Mesenchymal stem cell (in vitro differentiated cells and primary cell): ENCODE measurements at regions not wholly inside any gene's neighbourhood (a gene's known extent, or its start where the extent isn't known, plus 50 kb on each side); places are given as distances from the start of the nearest gene placed in this dataset.

Experiments
- DNase-seq: peaks from one replicate; pipeline ENCODE4 v3.0.0-alpha.2; 2013
- H2AFZ ChIP-seq: one replicate; pipeline ENCODE4 v1.6.1; 2013; ENCODE audit warnings: low read depth, mild to moderate bottlenecking, control low read depth, inconsistent platforms, low read length, moderate library complexity
- H2AK5ac ChIP-seq: 2 replicates; pipeline ENCODE4 v1.6.1; 2013; ENCODE audit warnings: low read length, moderate library complexity, mild to moderate bottlenecking, inconsistent platforms; ENCODE audit not compliant: severe bottlenecking
- H2BK120ac ChIP-seq: one replicate; pipeline ENCODE4 v1.6.1; 2013; ENCODE audit warnings: low read depth, mild to moderate bottlenecking, inconsistent platforms, low read length, moderate library complexity
- H2BK12ac ChIP-seq, 2 experiments: one replicate each; pipeline ENCODE4 v1.6.1; 2013; ENCODE audit warnings: inconsistent platforms in 2 of 2, low read length in 2 of 2, mild to moderate bottlenecking in 2 of 2, moderate library complexity in 2 of 2, control low read depth in 1 of 2
- H2BK15ac ChIP-seq: one replicate; pipeline ENCODE4 v1.6.1; 2013; ENCODE audit warnings: mild to moderate bottlenecking, low read depth, inconsistent platforms; ENCODE audit not compliant: poor library complexity, severe bottlenecking
- H2BK5ac ChIP-seq: 2 replicates; pipeline ENCODE4 v1.6.1; 2013; ENCODE audit warnings: low read depth, mild to moderate bottlenecking, low read length, control low read depth, inconsistent platforms; ENCODE audit not compliant: poor library complexity, severe bottlenecking
- H3K14ac ChIP-seq, 2 experiments: one replicate each; pipeline ENCODE4 v1.6.1; 2013; ENCODE audit warnings: inconsistent platforms in 2 of 2, low read length in 2 of 2, control low read depth in 1 of 2, mild to moderate bottlenecking in 1 of 2, moderate library complexity in 1 of 2
- H3K18ac ChIP-seq, 2 experiments: one replicate each; pipeline ENCODE4 v1.6.1; 2013; ENCODE audit warnings: inconsistent platforms in 2 of 2, low read length in 2 of 2, control low read depth in 1 of 2, low read depth in 1 of 2, mild to moderate bottlenecking in 1 of 2
- H3K23ac ChIP-seq, 2 experiments: one replicate each; pipeline ENCODE4 v1.6.1; 2013; ENCODE audit warnings: inconsistent platforms in 2 of 2, low read length in 2 of 2, mild to moderate bottlenecking in 2 of 2, moderate library complexity in 2 of 2, control low read depth in 1 of 2
- H3K27ac ChIP-seq: 2 replicates; pipeline ENCODE4 v1.5.1; 2013; ENCODE audit warnings: mild to moderate bottlenecking, moderate library complexity, low read length, control low read depth, inconsistent platforms; ENCODE audit not compliant: poor library complexity, severe bottlenecking
- H3K27me3 ChIP-seq, 2 experiments: 2 replicates each; pipeline versions ENCODE4 v1.6.1 to v1.7.0; 2013; ENCODE audit warnings: low read length in 2 of 2, mild to moderate bottlenecking in 2 of 2, moderate library complexity in 2 of 2, control low read depth in 1 of 2, inconsistent platforms in 1 of 2; ENCODE audit not compliant: control insufficient read depth in 1 of 2, insufficient read depth in 1 of 2
- H3K36me3 ChIP-seq, 2 experiments: 2 replicates each; pipeline versions ENCODE4 v1.6.1 to v1.7.0; 2013; ENCODE audit warnings: low read length in 2 of 2, control low read depth in 1 of 2, inconsistent platforms in 1 of 2, low read depth in 1 of 2, mild to moderate bottlenecking in 1 of 2; ENCODE audit not compliant: insufficient read depth in 2 of 2, control insufficient read depth in 1 of 2
- H3K4ac ChIP-seq, 2 experiments: one replicate each; pipeline ENCODE4 v1.6.1; 2013; ENCODE audit warnings: inconsistent platforms in 2 of 2, low read length in 2 of 2, mild to moderate bottlenecking in 2 of 2, moderate library complexity in 2 of 2, control low read depth in 1 of 2, low read depth in 1 of 2
- H3K4me1 ChIP-seq: 2 replicates; pipeline ENCODE4 v1.6.1; 2013; ENCODE audit warnings: low read depth, low read length, control low read depth; ENCODE audit not compliant: control insufficient read depth, insufficient read depth
- H3K4me2 ChIP-seq: 2 replicates; pipeline ENCODE4 v1.6.1; 2013; ENCODE audit warnings: low read length, mild to moderate bottlenecking, inconsistent platforms; ENCODE audit not compliant: poor library complexity, severe bottlenecking
- H3K4me3 ChIP-seq, 2 experiments: 2 replicates each; pipeline versions ENCODE4 v1.5.1 to v1.7.0; 2013; ENCODE audit warnings: low read length in 2 of 2, mild to moderate bottlenecking in 2 of 2, control low read depth in 1 of 2, low read depth in 1 of 2; ENCODE audit not compliant: insufficient read depth in 1 of 2
- H3K79me1 ChIP-seq: replicated peaks from 2 replicates; pipeline ENCODE4 v1.6.1; 2013; ENCODE audit warnings: mild to moderate bottlenecking, control low read depth, low read length, inconsistent platforms; ENCODE audit not compliant: poor library complexity, severe bottlenecking
- H3K9ac ChIP-seq: 2 replicates; pipeline ENCODE4 v1.7.0; 2013; ENCODE audit warnings: mild to moderate bottlenecking, low read length, moderate library complexity
- H3K9me3 ChIP-seq: 2 replicates; pipeline ENCODE4 v1.7.0; 2013; ENCODE audit warnings: mild to moderate bottlenecking, low read length; ENCODE audit not compliant: control insufficient read depth
- H4K8ac ChIP-seq: one replicate; pipeline ENCODE4 v1.6.1; 2013; ENCODE audit warnings: inconsistent platforms, mild to moderate bottlenecking, low read length, moderate library complexity
- H4K91ac ChIP-seq: one replicate; pipeline ENCODE4 v1.6.1; 2013; ENCODE audit warnings: mild to moderate bottlenecking, low read length, inconsistent platforms
- WGBS: methylation state at CpG from one replicate; pipeline ENCODE4 v1.1.7; 2013; ENCODE audit warnings: mixed read lengths; 5-methylcytosine and 5-hydroxymethylcytosine counted together

DNA sequence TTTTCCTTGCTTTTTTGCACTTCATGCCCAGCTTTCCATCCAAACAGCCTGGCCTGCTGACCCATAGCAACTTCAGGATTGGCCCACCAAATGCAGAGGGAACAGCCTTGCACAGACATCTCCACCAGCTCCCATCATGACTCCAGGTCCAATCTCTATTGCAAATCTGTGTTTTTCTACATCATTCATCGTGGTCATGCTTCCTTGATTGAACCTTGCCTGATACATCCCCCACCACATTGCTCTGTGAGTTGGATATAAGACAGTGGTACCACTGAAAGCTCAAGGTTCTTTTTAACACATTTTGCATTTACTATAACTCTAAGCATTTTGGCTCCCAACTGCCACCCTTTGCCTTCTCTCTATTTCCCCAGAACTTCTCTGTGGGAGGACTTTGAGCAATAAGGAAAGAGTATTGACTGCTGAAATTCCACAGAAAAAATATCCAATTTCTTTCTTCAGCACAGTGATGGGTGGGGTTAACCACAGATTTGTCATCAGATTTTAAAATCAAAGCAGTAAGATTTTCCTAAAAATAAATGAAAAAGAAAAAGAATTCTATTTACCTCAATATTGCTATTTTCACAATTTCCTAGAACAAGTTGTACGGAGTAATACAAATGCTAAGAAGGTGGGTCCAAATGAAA lies 114.6 kb upstream of the GALNT15 start:
- Histone ChIP-seq H3K9ac (peak overlapping the region; percentile 89), H3K27me3 (no peaks in the 10 kb centered on the region), H3K18ac (peak overlapping the region; percentile 75 to 93), H2BK120ac (no peak overlapping the region), H4K8ac (peak overlapping the region; percentile 50), H3K27ac (peak overlapping the region; percentile 67), H3K36me3 (no peaks in the 10 kb centered on the region), H3K4me3 (no peak overlapping the region), H4K91ac (peak overlapping the region; percentile 5), H2AK5ac (peak overlapping the region; percentile 62), H3K4ac (peak overlapping the region; percentile 52 to 84), H3K9me3 (no peaks in the 10 kb centered on the region), H3K79me1 (no peaks in the 10 kb centered on the region), H3K23ac (no peak overlapping the region), H3K14ac (no peak overlapping the region), H2AFZ (no peak overlapping the region), H3K4me2 (no peak overlapping the region), H3K4me1 (peaks cover 14% of the 10 kb centered on the region), H2BK5ac (no peak overlapping the region), H2BK15ac (peak overlapping the region; percentile 77), H2BK12ac (peak overlapping the region; percentile 93 to 100)
- DNase-seq: no peak
- WGBS: 44% methylated on average over 2 of the region's 2 CpGs

DNA sequence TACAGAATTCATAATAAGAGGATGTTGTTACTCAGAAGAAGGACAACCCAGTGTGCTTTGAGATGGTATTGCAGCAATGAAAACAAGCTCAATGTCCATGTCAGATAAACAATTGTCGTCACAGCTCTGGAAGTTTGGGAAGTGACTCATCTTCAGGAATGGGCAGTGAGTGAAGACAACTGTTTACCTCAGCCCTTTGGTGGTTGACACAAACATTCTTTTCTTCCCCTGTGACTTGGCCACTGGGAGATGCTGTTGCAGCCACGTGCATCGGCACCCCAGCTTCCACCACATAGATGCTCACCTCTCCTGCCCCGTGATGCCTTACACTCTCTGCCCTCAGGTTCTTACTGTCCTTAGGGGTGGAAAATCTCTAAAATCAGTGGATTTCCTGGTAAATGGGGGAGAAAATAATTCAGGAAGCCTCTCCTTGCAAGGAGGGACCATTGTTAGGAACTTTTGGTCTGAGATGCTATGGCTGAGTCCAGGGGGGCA lies 114.1 kb upstream of the GALNT15 start:
- no peak overlapping the region for H3K4me3 ChIP-seq
- H3K18ac ChIP-seq: peak overlapping the region in 1 of 2 experiments; percentile 30
- H3K23ac ChIP-seq: no peak overlapping the region
- no peak overlapping the region for H2BK12ac ChIP-seq
- peak overlapping the region; percentile 83 for H2BK120ac ChIP-seq
- no peak overlapping the region for H3K14ac ChIP-seq
- H2BK15ac ChIP-seq: peak overlapping the region; percentile 96
- H2BK5ac ChIP-seq: no peak overlapping the region
- H3K4me2 ChIP-seq: peak overlapping the region; percentile 8
- H2AFZ ChIP-seq: no peak overlapping the region
- peak overlapping the region; percentile 76 for H4K8ac ChIP-seq
- H3K9me3 ChIP-seq: no peaks in the 10 kb centered on the region
- H4K91ac ChIP-seq: peak overlapping the region; percentile 65
- H3K36me3 ChIP-seq: no peaks in the 10 kb centered on the region
- peaks cover 14% of the 10 kb centered on the region for H3K4me1 ChIP-seq
- H3K79me1 ChIP-seq: no peaks in the 10 kb centered on the region
- H3K27ac ChIP-seq: peak overlapping the region; percentile 94
- H2AK5ac ChIP-seq: peak overlapping the region; percentile 36
- H3K9ac ChIP-seq: peak overlapping the region; percentile 89
- DNase-seq: peak; percentile 99
- H3K4ac ChIP-seq: peak overlapping the region in 1 of 2 experiments; percentile 28
- 0% methylated on average over 3 of the region's 4 CpGs for WGBS
- no peaks in the 10 kb centered on the region for H3K27me3 ChIP-seq

DNA sequence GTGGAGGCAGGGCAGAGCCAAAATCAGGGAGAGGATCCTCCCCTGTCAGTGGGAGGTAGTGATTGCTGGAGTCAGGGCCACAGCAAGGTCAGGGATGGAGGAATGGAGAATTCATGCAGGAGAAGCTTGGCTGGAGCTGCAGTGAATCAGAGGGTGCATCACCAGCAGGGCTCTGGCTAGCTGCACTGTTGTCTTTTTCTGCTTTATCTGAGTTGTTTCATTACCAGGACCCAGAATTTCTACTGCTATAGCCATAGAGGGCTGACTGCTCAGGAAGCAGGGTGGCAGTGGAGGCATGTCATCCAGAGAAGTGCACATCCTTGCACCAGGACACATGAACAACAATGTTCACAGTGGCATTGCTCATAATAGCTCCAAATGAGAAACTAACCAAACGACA lies 113.5 kb upstream of the GALNT15 start:
- peak overlapping the region; percentile 94 for H3K27ac ChIP-seq
- no peak overlapping the region for H3K4me3 ChIP-seq
- peak overlapping the region; percentile 52 to 66 for H2BK12ac ChIP-seq
- no peak overlapping the region for H3K23ac ChIP-seq
- H3K79me1 ChIP-seq: no peaks in the 10 kb centered on the region
- H3K4me1 ChIP-seq: peaks cover 13% of the 10 kb centered on the region
- no peaks in the 10 kb centered on the region for H3K36me3 ChIP-seq
- H3K27me3 ChIP-seq: no peaks in the 10 kb centered on the region
- H3K4ac ChIP-seq: peak overlapping the region in 1 of 2 experiments; percentile 86
- no peak overlapping the region for H3K14ac ChIP-seq
- peak overlapping the region; percentile 89 for H3K9ac ChIP-seq
- no CpG with 5 or more reads among the region's 1 CpG for WGBS
- H2BK15ac ChIP-seq: peak overlapping the region; percentile 96
- H3K4me2 ChIP-seq: peak overlapping the region; percentile 8
- no peak overlapping the region for H2AFZ ChIP-seq
- peak overlapping the region; percentile 85 for H4K8ac ChIP-seq
- H4K91ac ChIP-seq: peak overlapping the region; percentile 83
- peak; percentile 78 for DNase-seq
- H3K9me3 ChIP-seq: no peaks in the 10 kb centered on the region
- H3K18ac ChIP-seq: peak overlapping the region; percentile 79 to 93
- H2AK5ac ChIP-seq: peak overlapping the region; percentile 36
- peak overlapping the region; percentile 83 for H2BK120ac ChIP-seq
- H2BK5ac ChIP-seq: no peak overlapping the region

DNA sequence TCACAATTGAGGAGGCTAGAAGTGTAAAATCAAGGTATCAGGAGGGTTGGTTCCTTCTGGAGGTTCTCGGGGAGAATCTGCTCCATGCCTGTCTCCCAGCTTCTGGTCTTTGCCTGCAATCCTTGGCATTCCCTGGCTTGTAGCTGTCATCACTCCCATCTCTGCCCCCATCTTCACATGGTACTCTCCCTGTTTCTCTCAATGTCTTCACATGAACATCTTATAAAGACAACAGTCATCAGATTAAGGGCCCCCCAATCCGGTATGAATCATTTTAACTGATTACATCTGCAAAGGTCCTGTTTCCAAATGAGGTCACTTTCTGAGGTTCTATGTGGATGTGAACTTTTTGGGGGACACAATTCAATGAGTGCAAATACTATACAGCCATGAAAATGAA lies 113.0 kb upstream of the GALNT15 start:
- Histone ChIP-seq H3K18ac (no peak overlapping the region), H3K27ac (peak overlapping the region; percentile 94), H3K9me3 (no peaks in the 10 kb centered on the region), H2AFZ (no peak overlapping the region), H2BK120ac (no peak overlapping the region), H2AK5ac (peak overlapping the region; percentile 39), H4K91ac (no peak overlapping the region), H3K4ac (peak overlapping the region; percentile 54 to 63), H2BK15ac (peak overlapping the region; percentile 54), H3K4me3 (no peak overlapping the region), H3K14ac (no peak overlapping the region), H4K8ac (peak overlapping the region; percentile 79), H3K79me1 (no peaks in the 10 kb centered on the region), H3K27me3 (no peaks in the 10 kb centered on the region), H2BK12ac (peak overlapping the region in 1 of 2 experiments; percentile 96), H3K23ac (no peak overlapping the region), H3K36me3 (no peaks in the 10 kb centered on the region), H3K4me1 (peaks cover 13% of the 10 kb centered on the region), H3K9ac (peak overlapping the region; percentile 89), H3K4me2 (no peak overlapping the region), H2BK5ac (no peak overlapping the region)
- WGBS: 83% methylated on average over 2 of the region's 2 CpGs
- no peak for DNase-seq
